GM23248 (cell line): ENCODE measurements at regions not wholly inside any gene's neighbourhood (a gene's known extent, or its start where the extent isn't known, plus 50 kb on each side); places are given as distances from the start of the nearest gene placed in this dataset.

Source experiments
- EZH2 ChIP-seq: fragments of 200-600 bp; sonication (generic); IDR thresholded peaks from 2 replicates; pipeline ENCODE4 v1.6.1; 2018; ENCODE audit warnings: antibody characterized with exemption, mild to moderate bottlenecking; ENCODE audit not compliant: insufficient read depth, poor library complexity, severe bottlenecking
- EZH2phosphoT487 ChIP-seq: fragments of 200-600 bp; sonication (generic); IDR thresholded peaks from 2 replicates; pipeline ENCODE4 v1.6.1; 2018; ENCODE audit warnings: antibody characterized with exemption, moderate library complexity, mild to moderate bottlenecking, low read depth; ENCODE audit not compliant: insufficient read depth

- no peak for TF ChIP-seq EZH2phosphoT487
- TF ChIP-seq EZH2 = no peak
Measured at GRCh38 chr2:10501451-10501961, 53.4 kb upstream of the ODC1 start.
